ENCODE measurements at regions not wholly inside any gene's neighbourhood (a gene's known extent, or its start where the extent isn't known, plus 50 kb on each side); places are given as distances from the start of the nearest gene placed in this dataset.

DNA sequence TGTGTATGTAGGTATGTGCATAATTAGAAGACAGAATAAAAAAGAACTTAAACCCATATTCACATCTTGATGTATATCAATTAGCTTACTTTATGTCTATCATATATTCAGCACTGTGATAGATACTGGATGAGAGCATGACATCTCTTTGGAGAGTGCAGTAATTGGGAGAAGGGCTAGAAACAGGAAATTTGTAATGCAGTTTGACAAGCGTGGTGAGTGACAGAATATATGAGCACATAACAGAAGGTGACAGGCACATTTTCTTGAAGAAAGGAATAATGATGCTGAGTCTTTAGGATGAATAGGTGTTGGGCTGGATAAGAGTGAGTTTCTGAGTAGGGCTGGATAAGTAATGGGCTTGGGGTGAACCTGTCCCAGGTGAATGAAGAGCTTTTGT, 680.3 kb upstream of the ZNF385D start:
- TF ChIP-seq, protein P1, sequence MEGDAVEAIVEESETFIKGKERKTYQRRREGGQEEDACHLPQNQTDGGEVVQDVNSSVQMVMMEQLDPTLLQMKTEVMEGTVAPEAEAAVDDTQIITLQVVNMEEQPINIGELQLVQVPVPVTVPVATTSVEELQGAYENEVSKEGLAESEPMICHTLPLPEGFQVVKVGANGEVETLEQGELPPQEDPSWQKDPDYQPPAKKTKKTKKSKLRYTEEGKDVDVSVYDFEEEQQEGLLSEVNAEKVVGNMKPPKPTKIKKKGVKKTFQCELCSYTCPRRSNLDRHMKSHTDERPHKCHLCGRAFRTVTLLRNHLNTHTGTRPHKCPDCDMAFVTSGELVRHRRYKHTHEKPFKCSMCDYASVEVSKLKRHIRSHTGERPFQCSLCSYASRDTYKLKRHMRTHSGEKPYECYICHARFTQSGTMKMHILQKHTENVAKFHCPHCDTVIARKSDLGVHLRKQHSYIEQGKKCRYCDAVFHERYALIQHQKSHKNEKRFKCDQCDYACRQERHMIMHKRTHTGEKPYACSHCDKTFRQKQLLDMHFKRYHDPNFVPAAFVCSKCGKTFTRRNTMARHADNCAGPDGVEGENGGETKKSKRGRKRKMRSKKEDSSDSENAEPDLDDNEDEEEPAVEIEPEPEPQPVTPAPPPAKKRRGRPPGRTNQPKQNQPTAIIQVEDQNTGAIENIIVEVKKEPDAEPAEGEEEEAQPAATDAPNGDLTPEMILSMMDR (IDR thresholded peaks at IDR 0.05) = no peak
- no peak for TF ChIP-seq POLR2A (IDR thresholded peaks at IDR 0.05)
- TF ChIP-seq EP300 (IDR thresholded peaks at IDR 0.05) = no peak
